ENCODE measurements at regions not wholly inside any gene's neighbourhood (a gene's known extent, or its start where the extent isn't known, plus 50 kb on each side); places are given as distances from the start of the nearest gene placed in this dataset.

GRCh38 chr10:108424656-108425055 is 1260.2 kb upstream of the SORCS1 start:
- H3K79me2 ChIP-seq (ENCODE audit: insufficient read depth, low read length), result no peaks in the 10 kb centered on the region
- TF ChIP-seq EZH2 (IDR thresholded peaks at IDR 0.05) (no peak), FOSL1 (IDR thresholded peaks at IDR 0.05; ENCODE audit: low read depth) (no peak), RAD21 (IDR thresholded peaks at IDR 0.05; ENCODE audit: low read depth) (no peak), ATF3 (IDR thresholded peaks at IDR 0.05) (no peak), JUND (IDR thresholded peaks at IDR 0.05) (no peak), CEBPB (IDR thresholded peaks at IDR 0.05; ENCODE audit: low read depth) (no peak), POLR2A (IDR thresholded peaks at IDR 0.05; ENCODE audit: borderline replicate concordance, extremely low read depth, insufficient read depth, insufficient read length) (no peak), MAX (IDR thresholded peaks at IDR 0.05) (no peak), CTCF (IDR thresholded peaks at IDR 0.05 in 2 of 3, conservative IDR thresholded peaks at IDR 0.05 in 1 of 3; ENCODE audit: borderline replicate concordance in 1 of 3, insufficient read depth in 1 of 3, low read depth in 2 of 3, low read length in 2 of 3) (no peak), SP1 (IDR thresholded peaks at IDR 0.05; ENCODE audit: low read depth) (no peak), EGR1 (IDR thresholded peaks at IDR 0.05; ENCODE audit: low read depth) (no peak), POLR2AphosphoS5 (IDR thresholded peaks at IDR 0.05; ENCODE audit: low read depth, low read length) (no peak), ZNF274 (IDR thresholded peaks at IDR 0.05; ENCODE audit: low read depth, low read length) (no peak), TCF7L2 (IDR thresholded peaks at IDR 0.05; ENCODE audit: borderline replicate concordance, extremely low read depth, insufficient read depth, insufficient read length) (no peak), ZFX (IDR thresholded peaks at IDR 0.05) (no peak), REST (IDR thresholded peaks at IDR 0.05; ENCODE audit: low read depth) (no peak), EZH2phosphoT487 (IDR thresholded peaks at IDR 0.05; ENCODE audit: borderline replicate concordance) (no peak), CBX3 (IDR thresholded peaks at IDR 0.05; ENCODE audit: low read depth) (no peak)
- CTCF ChIA-PET, result no interaction called here
- H3K9me3 ChIP-seq (ENCODE audit: control insufficient read depth in 1 of 2, insufficient read depth in 1 of 2, low read depth in 1 of 2, low read length in 2 of 2), result peaks cover 35 to 39% of the 10 kb centered on the region in 2 experiments; a peak in 2 of 4 replicates
- H3K36me3 ChIP-seq (ENCODE audit: control insufficient read depth in 1 of 2, insufficient read depth in 2 of 2, low read length in 2 of 2), result no peaks in the 10 kb centered on the region
- H3K4me2 ChIP-seq (ENCODE audit: low read length), result no peak overlapping the region
- H3K27me3 ChIP-seq (ENCODE audit: insufficient read depth, low read length), result no peaks in the 10 kb centered on the region
- H3K4me3 ChIP-seq (replicated peaks in 1 of 2; ENCODE audit: low read depth in 1 of 2, low read length in 2 of 2), result no peak overlapping the region
- no peaks in the 10 kb centered on the region for H3K9me2 ChIP-seq (ENCODE audit: insufficient read depth)
- no TSS peak for BruUV-seq (replicated peaks)
- intact Hi-C loops (cut with micrococcal nuclease), result no loop called here
- H4K20me1 ChIP-seq (ENCODE audit: insufficient read depth), result no peaks in the 10 kb centered on the region
- RAD21 ChIA-PET (ENCODE audit: low non-redundant PET in 1 of 2, low total read pairs in 2 of 2, uncharacterized antibody in 2 of 2, unreplicated experiment in 2 of 2), result no interaction called here
- no peak overlapping the region for H3K9ac ChIP-seq (ENCODE audit: low read length)
- H2AFZ ChIP-seq (ENCODE audit: low read depth, low read length, poor library complexity, severe bottlenecking), result no peak overlapping the region
- POLR2A ChIA-PET, result no interaction called here
- H3K27ac ChIP-seq (ENCODE audit: low read depth, low read length), result no peak overlapping the region
- ATAC-seq, result no peak
- no peak for DNase-seq (ENCODE audit: low read depth, low spot score)
- H3K4me1 ChIP-seq (ENCODE audit: control insufficient read depth in 1 of 2, insufficient read depth in 2 of 2, low read length in 2 of 2), result no peaks in the 10 kb centered on the region

Measured in HCT116 (cell line).